NCI-H748 (cell line): ENCODE measurements at regions not wholly inside any gene's neighbourhood (a gene's known extent, or its start where the extent isn't known, plus 50 kb on each side); places are given as distances from the start of the nearest gene placed in this dataset.
"Not testable (repeated sequence)": the region's sequence is repeated elsewhere in the genome, so short reads cannot be mapped to it uniquely, and the experiment has no call there.

Experiments
- DNase-seq: peaks from one replicate; lab custom pipeline; 2025; ENCODE audit not compliant: unreplicated experiment; lab: John Stamatoyannopoulos, UW

DNA sequence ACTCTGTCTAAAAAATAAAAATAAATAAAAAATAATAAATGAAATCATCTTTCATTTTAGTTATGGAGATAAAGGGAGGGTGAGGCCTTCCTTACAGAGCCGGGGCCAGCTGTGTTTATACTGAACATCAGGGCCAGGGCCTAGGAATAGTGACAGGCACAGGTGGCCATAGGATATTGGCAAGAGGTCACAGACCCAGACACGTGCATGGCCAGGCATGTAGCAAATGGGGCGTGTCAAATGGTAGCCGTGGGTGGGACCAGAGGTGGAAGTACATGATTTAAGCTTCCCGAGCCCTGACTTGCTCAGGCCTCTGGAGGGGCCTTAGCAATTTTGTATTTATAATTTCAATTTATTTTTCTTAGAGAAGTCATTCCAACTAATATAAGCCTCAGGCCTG, 353.0 kb downstream of the ANKRD30A start:
- DNase-seq: no peak

- no peak for DNase-seq
Measured at GRCh38 chr10:37476285-37476684, 350.9 kb downstream of the ANKRD30A start.

- DNase-seq: no peak
Measured at GRCh38 chr10:37474645-37475044, 349.2 kb downstream of the ANKRD30A start.

DNA sequence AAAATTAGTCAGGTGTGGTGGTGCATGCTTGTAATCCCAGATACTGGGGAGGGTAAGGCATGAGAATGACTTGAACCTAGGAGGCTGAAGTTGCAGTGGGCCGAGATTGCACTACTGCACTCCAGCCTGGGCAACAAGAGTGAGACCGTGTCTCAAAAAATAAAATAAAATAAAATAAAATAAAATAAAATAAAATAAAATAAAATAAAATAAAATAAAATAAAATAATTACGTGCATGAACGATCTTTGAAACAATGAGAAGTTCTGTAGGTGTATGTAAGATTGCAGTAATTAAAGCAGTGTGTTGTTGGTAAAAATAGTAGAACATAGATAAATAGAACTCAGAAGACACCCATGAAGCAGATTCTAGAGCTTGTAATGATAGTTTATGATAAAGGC, 348.5 kb downstream of the ANKRD30A start:
- no peak for DNase-seq

- no peak for DNase-seq
Measured at GRCh38 chr10:37467246-37467645, 341.8 kb downstream of the ANKRD30A start.

GRCh38 chr10:37456456-37456855, 331.1 kb downstream of the ANKRD30A start:
- no peak for DNase-seq

GRCh38 chr10:37448161-37448560, 322.8 kb downstream of the ANKRD30A start:
- DNase-seq: no peak

- no peak for DNase-seq
Measured at GRCh38 chr10:37442882-37443281, 317.5 kb downstream of the ANKRD30A start.

- not testable (repeated sequence) for DNase-seq
Measured at GRCh38 chr10:37441224-37441623, 315.8 kb downstream of the ANKRD30A start.

DNA sequence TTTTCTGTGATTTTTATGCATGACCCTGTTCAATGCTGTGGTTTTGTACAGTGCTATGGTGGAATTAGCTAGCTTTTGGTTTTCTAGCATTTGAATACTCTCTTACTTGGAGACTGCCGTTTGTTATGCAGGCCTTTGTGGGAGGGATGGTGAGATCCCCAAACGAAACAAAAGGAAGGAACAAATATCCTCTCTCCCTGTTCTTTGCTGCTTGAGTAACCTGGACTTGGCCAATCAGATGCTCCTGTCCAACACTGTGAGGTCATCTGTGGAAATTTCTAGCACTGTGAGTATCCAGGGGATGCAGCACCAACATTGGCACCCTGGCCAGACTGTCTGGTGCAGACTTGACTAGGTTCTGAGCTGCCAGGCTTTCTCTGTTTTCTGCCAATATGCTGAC, 314.4 kb downstream of the ANKRD30A start:
- no peak for DNase-seq

DNA sequence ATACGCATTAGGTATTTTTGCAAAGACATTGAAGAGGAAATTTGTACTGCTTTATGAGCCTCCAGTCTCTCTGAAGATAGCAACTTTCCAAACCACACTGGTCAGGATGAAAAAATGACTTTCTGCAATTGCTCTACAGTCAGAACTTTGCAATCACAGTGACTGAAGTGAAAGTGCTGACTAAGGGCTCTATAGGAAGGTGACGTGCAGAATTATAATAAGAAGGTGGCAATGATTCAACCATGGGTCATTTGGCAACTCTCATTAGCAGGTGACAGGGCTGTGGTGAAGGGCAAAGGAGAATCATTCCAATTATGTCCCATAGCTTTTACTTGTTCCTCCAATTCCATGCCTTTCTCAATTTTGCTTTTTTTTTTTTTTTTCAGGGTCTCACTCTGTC, 311.0 kb downstream of the ANKRD30A start:
- DNase-seq: no peak

DNA sequence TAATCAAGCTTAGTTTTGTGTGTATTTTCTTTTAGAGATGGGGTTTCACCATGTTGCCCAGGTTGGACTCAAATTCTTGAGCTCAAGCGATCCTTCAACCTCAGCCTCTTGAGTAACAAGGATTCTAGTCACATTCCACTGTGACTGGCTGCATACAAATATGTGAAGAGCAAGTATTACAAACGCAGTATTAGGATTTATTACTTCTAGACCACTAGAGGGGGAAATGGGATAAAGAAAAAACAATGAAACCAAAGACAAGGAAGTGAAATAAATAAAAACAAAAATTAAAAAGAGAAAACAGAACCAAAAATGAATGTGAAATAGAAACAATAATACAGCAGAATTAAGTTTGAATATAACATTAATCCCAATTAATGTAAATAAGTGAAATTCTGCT, 308.7 kb downstream of the ANKRD30A start:
- DNase-seq: no peak
